ENCODE measurements at regions not wholly inside any gene's neighbourhood (a gene's known extent, or its start where the extent isn't known, plus 50 kb on each side); places are given as distances from the start of the nearest gene placed in this dataset.

DNA sequence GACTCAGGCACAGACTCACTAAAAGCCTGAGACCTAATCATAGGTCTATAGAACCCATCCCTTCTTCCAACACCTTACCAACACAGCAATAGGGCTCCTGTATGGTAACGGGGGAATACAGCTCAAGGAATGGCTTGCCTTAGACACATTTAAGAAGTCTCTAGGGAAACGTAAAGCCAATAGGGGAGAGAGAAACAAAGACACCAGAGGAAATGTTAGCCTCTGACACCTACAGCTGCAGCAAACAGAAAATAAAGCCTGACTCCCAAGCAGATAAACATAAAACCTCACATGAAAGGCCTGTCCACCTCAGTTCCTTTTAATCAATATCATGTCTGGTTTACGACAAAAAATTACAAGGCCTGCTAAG is 51.1 kb upstream of the NCOA1 start:
- no peak for DNase-seq

DNA sequence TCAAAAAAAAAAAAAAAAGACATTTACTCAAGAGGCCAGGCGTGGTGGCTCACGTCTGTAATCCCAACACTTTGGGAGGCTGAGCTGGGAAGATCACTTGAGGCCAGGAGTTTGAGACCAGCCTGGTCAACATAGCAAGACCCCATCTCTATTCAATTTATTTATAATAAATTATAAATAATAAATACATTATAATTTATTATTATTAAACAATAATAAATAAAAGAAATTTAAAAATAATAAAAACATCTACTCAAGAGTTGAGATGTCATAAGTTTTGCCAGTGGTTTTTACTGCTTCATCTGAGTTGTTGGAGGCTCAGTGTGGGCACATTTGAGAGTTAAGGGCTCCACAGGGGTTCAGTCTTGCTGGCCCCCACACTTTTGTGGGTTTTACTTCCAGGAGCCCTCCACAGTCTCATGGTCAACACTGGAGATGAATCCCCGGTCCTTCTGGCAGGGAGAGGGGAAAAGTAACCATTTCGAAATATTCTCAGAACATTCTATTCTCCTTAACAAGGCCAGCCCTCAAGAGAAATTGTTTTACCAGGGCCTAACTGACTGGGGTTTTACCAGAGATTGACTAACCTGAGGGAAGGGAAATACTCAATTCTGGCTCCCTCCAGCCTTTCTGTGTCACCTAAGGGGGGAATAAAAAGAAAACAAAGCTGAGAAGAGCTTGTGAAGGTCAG is 51.6 kb upstream of the NCOA1 start:
- no peak for DNase-seq

- no peak for DNase-seq
Observed at GRCh38 chr2:24438106-24438505, 52.9 kb upstream of the NCOA1 start.

DNA sequence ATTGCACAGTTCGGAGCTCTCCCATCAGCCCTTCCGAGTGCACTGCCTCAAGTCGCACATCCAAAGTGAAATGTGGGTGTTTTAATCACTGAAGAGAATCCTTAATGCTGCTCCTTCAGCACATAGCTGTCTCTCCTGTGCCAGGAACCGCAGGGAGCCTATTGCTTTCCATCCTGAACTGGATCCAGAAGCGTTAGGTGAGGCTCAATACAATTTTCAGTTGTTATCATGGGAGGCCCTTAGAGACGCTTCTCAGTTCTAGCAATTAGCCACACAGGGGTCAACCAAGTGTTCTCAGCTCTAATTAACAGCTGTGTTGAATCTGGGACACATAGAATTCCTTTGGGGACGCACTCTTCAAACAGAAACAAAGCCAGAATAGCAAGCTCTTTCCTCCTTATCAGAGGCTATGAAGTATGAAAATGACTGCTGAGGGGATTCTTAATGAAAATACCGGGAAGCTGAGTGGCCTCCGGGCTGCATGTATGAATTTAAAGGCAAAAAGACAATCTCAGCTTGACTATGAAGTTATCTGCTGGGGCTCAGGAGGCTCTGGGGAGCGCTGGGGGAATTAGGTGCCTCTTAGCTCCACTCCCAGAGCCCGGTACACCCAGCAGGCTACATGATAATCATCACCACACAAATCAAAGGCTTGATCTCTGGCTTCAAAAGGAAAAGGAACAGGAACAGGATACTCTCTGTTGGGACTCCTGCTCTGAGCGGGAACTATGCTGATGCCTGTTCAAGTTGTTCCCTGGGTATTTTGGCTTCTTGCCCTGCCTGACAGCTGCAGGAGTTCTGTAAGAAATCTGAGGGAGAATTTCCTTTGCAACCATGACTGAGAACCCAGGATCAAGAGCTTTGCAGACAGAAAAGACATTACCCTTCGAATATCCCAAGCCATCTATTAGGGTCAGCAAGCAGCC is 55.4 kb upstream of the NCOA1 start:
- peak; percentile 31 for DNase-seq

DNA sequence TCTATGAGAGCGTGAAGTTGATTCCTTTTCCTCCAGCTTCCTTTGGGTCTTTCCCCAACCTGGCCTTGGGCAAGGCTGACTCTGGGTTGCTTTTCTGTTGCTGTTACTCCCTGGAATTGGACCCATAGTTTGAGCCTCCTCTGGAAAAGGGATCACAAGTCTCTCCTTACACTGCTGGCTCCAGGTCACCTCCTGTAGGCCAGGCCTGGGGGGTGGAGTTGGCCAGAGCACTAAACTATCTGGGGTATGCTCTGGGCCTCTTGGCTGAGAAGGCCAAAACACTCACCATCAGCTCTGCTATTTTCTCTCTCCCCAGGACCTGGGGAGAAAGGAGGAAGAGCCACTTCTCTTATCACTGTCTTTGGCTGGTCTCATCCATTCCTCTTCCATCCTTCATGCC is 56.5 kb upstream of the NCOA1 start:
- DNase-seq, result no peak

- DNase-seq, result no peak
Observed at GRCh38 chr2:24432735-24433134, 58.3 kb upstream of the NCOA1 start.

DNA sequence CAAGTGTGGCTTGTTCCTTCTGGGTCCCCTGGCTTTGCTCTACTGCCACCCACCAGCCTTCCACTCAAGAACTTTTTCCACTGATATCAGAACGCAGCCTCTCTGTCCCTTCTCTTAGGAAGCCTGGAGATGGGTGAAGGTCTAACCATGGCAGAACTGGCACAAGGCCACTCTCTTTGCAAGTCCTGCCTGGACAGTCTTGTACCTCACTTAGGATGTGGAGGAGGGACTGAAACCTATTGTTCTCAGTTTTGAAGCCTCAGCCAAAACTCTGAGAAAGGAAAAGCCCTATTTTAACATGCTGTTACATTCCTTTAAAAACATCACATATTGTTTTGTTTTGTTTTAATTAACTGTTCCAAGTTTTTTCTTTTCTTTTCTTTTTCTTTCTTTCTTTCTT is 58.9 kb upstream of the NCOA1 start:
- no peak for DNase-seq

DNA sequence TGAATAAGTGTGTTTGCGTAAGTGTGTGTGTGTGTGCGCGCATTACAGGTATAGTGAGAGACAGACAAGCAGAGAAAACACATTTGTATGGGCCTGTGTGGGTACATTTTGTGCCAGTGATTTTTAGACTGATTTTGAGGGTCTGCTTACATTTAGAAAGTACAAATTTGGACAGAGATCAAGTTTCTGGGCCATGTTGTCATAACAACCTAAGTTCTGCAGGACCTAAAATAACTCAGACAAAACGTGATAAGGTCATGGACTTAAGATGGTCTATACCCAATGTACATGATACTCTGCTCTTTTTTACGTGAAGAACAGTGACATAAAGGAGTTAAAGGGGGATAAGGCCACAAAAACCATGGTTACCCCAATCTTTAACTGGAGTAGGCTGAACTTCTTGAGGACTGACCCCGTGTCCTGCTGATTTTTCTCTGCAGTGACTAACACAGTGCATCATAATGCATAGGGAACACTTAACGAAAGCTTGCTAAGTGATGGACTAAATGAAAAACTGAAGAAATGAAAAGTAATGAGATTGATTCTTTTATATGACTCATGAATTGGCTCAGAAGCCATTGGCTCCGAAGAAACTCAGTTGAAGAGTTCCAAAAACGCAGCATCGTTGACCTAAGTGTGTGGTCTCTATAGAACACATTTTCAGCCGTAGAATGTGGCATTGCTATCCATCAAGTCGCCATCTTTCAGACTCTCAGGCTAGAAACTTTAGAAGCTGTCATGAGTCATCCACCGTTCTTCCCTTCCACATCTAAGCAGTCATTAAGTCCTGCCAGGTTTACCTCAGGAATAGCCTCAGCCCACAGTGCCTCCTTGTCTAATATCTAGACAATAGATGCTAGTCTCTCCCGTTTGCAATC is 61.6 kb upstream of the NCOA1 start:
- DNase-seq, result no peak

GRCh38 chr2:24424387-24424786 is 64.1 kb upstream of the ITSN2 start:
- DNase-seq, result no peak

GRCh38 chr2:24423095-24423494 is 62.8 kb upstream of the ITSN2 start:
- no peak for DNase-seq

DNA sequence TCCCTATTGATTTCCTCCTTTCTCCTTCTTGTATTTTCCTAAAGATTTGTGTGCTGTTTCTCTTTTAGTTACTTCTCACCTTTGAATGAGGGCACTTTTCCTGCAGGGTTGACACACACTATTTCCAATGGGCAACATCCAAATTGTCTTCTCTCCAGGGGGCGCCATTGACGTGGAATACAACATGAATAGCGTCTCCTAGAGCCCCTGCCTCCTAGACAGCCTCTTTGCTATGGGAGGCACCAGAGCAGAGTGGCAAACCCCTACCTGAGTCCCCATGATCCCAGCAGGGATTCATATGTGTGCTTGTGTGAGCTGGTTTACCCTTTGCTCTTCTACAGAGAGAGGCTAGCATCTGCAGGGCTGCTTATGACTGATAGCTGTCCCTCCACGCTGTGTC is 61.3 kb upstream of the ITSN2 start:
- DNase-seq, result peak; percentile 22

- DNase-seq, result no peak
Observed at GRCh38 chr2:24420373-24420772, 60.0 kb upstream of the ITSN2 start.

DNA sequence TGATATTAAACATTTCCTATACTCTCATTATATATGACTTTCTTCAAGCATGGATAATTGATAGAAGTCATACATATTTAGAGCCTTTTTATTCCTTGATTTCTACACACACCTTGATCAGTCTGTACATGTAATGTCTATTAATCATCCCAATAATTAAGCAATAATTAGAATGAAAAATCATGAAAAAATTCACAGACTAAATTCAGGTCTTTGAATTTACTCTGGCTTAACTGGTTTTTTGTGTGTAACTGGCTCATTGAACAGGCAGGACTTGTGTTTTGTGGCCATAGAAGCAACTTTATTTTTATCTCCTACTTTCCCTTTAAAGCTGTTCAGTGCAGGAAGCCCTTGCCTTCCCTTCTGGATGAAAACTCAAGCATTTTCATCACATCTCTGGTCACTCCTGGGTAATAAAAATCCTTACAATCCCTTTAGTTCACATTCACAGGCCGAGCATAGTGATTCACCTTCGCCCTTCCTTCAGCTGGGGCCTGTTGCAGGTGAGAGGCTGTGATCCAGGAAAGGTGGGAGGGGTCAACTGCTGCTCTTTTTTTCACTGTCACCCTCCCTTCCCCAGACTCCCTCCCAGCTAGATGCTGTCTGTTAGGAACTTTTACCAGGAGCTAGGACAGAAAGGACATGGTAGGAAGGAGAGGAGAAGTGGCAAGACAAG is 58.0 kb upstream of the ITSN2 start:
- no peak for DNase-seq

DNA sequence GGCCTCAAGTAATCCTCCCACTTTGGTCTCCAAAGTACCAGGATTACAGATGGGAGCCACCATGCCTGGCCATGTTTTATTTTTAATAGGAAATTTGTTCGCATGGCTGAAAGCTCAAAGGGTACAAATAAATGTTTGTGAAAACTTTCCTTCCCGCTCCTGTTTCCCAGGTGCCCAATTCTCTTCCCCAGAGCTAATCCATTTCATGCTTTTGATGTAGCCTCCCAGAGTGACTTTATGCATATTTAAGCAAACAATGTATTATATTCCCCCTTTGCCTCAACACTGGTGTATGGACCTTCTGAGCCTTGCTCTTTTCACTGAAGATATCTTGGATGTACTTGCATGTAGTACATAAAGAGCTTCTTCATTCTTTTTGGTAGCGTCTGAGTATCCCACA is 52.5 kb upstream of the ITSN2 start:
- no peak for DNase-seq

- DNase-seq, result no peak
Observed at GRCh38 chr2:24411488-24412151, 51.3 kb upstream of the ITSN2 start.

- DNase-seq, result no peak
Observed at GRCh38 chr2:24410976-24411375, 50.6 kb upstream of the ITSN2 start.

DNA sequence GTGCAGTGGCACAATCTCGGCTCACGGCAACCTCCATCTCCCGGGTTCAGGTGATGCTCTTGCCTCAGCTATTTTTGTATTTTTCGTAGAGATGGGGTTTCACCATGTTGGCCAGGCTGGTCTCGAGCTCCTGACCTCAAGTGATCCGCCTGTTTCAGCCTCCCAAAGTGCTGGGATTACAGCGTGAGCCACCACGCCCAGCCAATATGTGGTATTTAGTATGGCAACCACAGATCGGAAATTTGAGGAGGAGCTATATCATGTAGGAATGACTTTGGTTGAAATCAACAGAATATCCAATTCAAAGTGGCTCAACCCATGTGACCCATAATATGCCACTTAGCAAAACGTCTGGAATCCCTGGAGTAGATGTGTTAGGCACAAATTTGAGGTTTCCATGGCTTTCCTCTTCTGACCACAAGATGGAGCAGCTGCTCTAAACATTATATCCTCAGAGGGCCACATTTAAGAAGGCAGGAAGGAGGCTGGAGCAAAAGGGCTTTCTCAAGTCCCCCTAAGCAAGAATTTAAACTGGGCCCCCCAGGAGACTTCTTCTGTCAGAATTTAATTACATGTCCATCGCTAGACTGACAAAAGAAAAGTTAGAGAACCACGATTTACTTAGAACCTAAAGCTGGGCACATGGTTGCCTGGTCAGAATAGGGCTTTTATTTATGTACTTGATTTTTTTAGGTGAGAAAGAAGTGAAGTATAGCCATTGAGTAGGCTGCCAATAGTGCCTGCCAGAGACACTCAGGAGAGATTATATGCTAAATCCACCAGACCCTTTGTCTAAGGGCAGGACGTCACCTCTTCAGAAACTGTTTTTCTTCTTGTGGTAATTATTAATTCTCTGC is 49.6 kb upstream of the ITSN2 start:
- peak; percentile 68 for DNase-seq

Data from HCEC 1CT (cell line).